NCI-H146 treated with DMSO at 0.1 percent for 48 hours (cell line): ENCODE measurements at regions not wholly inside any gene's neighbourhood (a gene's known extent, or its start where the extent isn't known, plus 50 kb on each side); places are given as distances from the start of the nearest gene placed in this dataset.

Experiments used
- DNase-seq: peaks from one replicate; lab custom pipeline; 2025; ENCODE audit not compliant: unreplicated experiment; lab: John Stamatoyannopoulos, UW

DNA sequence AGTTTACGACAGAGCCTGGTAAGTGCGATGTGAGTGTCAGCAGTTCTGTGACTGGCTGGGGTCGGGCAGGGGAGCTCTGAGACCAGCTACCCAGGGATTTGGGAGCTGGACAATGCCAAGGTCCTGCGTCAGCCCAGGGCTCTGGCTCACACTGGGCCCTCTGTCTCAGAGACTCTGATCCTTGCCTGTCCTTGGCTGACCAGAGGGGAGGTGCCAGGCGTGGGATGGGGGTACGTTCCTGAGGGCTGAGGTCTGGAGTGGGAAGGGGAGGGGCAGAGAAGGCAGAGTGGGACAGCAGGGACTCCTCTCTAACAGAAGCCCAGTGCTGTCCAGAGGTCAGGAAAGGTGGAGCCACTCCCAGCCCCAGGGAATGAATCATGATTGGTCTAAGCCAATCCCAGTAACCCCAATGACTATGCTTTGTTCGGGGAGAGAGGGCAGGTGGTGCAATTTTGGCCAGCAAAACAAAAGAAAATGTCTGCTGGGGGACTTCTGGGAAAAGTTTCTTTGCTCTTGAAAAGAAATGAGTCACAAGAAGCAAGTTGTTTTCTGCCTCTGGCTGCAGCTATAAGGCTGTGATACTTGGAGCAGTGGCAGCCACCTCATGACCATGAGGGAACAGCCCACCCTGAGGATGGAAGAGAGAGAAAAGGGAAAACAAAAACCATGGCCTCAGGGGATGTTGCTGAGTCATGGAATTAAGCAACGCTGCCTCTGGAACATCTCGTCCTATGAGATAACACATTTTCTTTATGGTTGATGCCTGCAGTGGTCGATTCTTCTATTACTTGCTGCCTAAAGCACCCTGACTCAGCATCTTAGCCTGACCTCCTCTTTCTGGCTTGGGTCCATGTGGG is 108.3 kb downstream of the CHST1 start:
- DNase-seq: no peak

DNA sequence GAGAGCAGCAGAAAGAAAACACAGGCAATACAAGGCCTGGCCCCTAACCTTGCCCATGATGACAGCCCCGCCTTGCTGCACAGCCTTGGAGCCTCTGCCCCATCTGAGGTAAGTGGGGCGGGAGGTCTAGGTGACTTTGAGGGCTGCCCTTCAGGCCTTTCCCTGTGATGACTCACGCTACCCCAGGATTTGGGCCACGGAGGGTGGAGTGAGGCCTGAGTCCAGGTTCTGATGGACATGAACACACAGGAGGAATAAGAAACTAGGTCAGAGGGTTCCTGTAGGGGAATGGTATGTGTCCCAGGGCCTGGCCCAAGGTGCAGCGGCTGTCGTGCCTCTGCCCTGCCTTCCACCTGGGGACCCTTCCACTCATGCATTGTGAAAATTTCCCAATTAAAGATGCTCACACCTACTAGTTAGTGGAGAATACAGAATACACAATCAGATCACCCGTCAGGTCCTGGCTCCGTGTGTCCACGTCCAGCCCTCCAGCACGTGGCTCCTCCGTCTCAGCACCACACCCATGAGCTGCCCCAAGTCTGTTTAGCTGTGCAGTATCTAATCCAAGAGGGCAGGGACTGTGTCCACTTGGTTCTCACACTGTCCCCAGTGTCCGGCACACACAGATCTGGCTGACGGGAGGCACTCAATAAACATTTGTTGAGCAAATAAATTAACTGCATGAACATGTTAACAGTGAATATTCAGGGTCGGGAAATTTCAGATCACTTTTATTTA is 111.0 kb downstream of the CHST1 start:
- no peak for DNase-seq

DNA sequence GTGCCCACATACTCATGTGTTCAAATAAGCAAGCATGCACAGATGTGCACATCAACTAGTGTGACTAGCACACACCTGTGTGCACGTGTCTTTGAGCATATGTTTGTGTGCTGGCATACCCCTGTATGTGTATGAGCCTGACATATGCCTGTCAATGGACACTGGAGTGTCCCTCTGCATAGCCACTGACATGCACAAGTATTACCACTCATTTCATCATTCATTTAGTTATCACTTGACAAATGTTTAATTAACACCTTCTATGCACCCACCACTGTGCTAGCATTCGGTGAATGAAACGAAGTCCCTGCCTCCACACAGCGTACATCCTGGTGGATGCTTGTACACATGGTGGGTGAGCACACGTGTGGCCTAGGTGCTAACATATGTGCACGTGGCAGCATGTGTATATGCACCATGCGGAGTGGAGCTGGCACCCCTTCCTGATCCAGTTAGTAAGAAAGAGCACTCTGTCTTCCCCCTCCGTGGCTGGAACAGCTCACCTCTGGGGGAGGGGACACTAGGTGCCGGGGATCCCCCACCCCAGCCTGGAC is 112.0 kb downstream of the CHST1 start:
- no peak for DNase-seq

- DNase-seq: no peak
These were observed 114.2 kb downstream of the CHST1 start for GRCh38 chr11:45551191-45551713.

DNA sequence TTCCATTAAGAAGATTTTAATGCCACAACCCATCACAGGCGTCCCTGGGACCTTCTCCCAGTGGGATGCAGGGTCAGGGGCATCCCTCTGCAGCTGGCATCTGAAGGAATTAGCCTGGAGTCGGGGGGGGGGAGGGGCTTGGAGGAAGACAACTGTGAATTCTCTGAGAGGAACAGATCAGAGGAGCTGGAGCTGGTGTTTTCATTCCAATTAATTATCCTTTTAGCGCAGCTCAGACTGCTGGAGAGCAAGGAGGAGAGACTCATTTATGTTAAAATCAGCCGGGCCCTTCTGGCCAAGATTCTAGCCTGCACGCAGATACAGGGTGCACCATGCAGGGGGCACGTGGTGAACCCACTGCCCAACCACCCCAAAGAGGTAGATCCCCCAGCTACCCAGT is 116.2 kb downstream of the CHST1 start:
- no peak for DNase-seq

DNA sequence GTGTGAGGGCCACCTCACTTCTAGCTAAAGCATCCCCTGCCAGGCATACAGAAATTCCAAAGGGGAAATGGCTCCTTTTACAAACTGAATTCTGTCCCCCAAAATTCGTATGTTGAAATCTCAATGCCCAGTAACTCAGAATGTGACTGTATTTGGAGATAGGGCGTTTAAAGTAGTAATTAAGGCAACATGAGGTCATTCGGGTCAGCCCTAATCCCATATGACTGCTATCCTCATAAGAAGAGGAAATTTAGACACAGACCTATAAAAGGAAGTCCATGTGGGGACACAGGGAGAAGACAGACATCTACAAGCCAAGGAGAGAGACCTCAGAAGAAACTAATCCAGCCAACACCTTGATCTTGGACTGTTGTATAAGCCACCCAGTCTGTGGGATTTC is 119.1 kb downstream of the CHST1 start:
- no peak for DNase-seq

- DNase-seq: no peak
These were observed 120.6 kb downstream of the CHST1 start for GRCh38 chr11:45544826-45545225.

GRCh38 chr11:45543808-45544422 is 121.5 kb downstream of the CHST1 start:
- no peak for DNase-seq

DNA sequence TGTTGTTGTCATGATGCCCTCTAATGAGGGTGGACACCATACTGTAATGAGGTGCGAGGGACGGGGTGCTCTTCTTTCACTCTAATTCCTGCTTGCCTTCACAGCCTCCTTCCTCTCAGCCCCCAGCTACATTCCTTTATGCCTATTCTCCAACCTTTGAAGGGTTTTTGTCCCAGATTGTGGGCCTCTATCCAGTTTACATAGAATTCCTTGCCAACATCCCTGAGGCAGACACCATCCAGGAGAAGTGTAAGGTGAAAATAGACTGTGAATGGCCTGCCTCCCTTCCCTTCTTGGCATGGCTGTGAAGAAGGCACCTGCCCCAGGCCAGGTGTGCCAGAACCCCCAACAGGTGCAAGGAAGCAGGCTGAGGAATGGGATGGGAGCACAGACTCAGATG is 122.3 kb downstream of the CHST1 start:
- DNase-seq: no peak

GRCh38 chr11:45541693-45542434 is 123.6 kb downstream of the CHST1 start:
- DNase-seq: no peak

GRCh38 chr11:45538939-45539338 is 126.5 kb downstream of the CHST1 start:
- DNase-seq: no peak

GRCh38 chr11:45538363-45538762 is 127.1 kb downstream of the CHST1 start:
- DNase-seq: no peak

GRCh38 chr11:45537614-45538013 is 127.8 kb downstream of the CHST1 start:
- no peak for DNase-seq

- no peak for DNase-seq
These were observed 130.4 kb downstream of the CHST1 start for GRCh38 chr11:45535033-45535432.

DNA sequence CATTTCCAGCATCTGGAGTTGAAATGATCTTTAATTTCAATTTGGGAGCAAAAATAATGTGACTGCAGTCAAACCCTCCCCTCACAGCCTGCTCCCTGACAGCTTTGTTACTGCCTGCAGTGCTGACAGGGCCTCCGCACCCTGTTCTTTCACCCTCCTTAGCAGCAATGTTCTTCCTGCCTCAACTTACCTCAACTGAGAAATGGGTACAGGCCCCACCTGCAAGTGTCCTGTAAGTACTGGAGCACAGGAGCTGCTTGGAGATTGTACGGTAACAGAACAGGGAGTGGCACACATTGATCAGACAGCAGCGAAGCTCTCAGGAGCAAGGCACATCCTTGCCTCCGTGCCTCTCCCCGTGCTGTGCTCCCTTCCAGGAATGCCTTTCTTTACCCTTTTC is 131.3 kb downstream of the CHST1 start:
- DNase-seq: no peak

- DNase-seq: no peak
These were observed 132.9 kb downstream of the CHST1 start for GRCh38 chr11:45532546-45532945.

GRCh38 chr11:45530776-45531175 is 134.6 kb downstream of the CHST1 start:
- no peak for DNase-seq

DNA sequence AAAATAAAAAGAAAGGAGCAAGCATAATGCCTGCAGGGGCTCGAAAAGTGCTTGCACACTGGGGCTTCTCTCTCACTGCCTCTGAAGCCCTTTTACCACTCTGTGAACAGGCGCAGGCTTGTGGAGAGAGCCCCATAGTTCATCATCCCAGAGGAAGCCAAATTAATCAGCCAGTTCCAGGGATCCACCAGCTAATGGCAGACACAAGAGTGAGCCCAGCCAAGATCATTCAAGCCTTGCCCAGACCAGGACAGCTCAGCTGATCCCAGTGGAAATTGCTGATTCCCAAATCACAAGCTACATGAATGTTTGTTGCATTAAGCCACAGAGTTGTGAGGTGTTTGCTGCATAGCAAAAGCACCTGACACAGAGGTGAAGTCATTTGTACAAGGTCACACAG is 135.3 kb downstream of the CHST1 start:
- DNase-seq: no peak

DNA sequence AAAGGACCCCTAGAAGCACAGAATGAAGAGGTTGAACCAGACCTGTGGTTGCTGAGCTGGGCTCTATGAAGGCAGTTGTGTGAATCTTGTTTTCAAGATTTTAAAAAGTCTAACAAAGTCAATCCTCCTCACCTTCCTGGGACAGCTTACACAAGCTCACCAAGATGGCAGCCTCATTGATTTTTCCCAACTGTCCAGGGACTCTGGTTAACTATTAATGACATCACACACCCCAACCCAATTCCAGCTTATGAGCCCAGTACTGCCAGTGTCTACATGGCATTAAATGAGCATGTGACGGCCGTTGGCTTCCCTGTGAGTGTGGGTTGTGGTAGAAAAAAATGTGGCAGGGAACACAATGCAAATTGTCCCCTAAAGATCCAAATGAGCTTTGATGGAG is 137.0 kb downstream of the CHST1 start:
- no peak for DNase-seq

DNA sequence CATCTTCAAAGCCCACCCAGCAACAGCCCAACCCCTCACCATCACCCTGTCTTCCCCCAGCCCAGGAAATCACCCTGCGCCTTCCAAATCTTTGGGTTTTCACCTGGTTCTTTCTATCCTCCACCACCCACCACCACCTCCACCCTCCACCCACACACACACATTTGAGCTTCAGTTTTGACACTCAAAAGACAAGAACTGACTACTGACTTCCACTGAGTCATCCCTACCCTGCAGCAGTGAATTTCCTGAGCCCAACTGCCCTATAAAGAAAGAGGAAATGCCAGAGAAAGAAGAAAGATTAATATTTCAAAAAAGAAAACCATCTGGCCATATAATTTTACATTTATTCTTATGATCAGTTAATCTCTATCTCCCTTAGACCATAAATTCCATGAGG is 137.5 kb downstream of the CHST1 start:
- DNase-seq: no peak

- DNase-seq: no peak
These were observed 140.0 kb downstream of the CHST1 start for GRCh38 chr11:45525393-45525792.
